ENCODE measurements at regions not wholly inside any gene's neighbourhood (a gene's known extent, or its start where the extent isn't known, plus 50 kb on each side); places are given as distances from the start of the nearest gene placed in this dataset.

DNA sequence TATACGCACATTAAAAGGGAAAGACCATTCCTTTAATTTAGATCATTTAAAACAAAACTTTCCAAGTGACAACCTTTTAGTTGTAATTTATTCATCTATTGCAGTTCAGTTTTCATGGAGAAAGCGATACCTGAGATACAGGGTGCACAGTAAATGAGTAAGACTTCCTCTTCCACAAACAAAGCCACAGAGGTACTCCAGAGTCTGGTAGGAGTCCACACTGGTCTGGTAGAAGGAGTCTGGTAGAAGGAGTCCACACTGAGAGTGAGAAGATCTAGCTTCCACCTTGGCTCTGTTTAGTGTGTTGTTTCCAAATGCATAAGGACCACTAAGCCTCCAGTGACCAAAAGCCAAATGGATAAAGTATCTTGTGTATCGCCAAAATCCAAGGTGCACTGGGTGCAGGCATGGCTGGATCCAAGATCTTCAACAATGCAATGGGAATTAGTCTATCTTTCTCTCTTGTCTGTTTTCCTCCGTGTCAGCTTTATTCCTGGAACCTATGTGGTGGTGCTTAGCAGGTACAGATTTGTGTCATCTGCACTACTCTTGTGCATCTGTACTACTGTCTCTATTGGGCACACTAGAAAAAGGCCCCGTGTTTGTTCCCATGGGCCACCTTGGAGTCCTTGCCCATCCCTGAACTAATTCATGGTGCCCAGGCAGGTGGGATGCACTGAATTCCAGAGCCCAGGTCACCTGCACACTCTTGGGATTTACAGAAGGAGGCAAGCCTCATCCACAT is 331.1 kb downstream of the BCL11B start:
- DNase-seq (ENCODE audit: low spot score), result no peak
- TF ChIP-seq, protein P1, sequence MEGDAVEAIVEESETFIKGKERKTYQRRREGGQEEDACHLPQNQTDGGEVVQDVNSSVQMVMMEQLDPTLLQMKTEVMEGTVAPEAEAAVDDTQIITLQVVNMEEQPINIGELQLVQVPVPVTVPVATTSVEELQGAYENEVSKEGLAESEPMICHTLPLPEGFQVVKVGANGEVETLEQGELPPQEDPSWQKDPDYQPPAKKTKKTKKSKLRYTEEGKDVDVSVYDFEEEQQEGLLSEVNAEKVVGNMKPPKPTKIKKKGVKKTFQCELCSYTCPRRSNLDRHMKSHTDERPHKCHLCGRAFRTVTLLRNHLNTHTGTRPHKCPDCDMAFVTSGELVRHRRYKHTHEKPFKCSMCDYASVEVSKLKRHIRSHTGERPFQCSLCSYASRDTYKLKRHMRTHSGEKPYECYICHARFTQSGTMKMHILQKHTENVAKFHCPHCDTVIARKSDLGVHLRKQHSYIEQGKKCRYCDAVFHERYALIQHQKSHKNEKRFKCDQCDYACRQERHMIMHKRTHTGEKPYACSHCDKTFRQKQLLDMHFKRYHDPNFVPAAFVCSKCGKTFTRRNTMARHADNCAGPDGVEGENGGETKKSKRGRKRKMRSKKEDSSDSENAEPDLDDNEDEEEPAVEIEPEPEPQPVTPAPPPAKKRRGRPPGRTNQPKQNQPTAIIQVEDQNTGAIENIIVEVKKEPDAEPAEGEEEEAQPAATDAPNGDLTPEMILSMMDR (IDR thresholded peaks at IDR 0.05; ENCODE audit: borderline replicate concordance, control extremely low read depth, extremely low read depth, insufficient read depth, missing control alignments), result no peak
- in situ Hi-C loops (cut with MboI; ENCODE audit: low sequenced_read_pairs, unreplicated experiment), result no loop called here

DNA sequence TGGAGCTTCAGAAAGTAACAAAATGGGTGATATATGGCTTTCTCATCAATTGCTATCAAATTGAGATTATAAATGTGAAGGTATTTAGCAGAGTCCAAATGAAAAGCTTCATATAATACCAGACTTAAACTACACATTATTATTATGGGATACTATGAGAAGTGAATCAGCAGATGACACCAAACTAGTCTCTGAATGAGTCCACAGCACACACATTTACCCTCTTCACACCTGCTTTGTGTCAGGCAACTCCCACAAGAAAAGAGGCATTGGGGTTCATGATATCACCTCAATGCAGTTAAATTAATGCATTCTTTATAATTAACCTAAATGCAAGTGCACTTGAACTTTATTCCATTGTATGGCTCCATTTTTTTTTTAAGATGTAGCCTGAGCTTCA is 330.5 kb downstream of the BCL11B start:
- TF ChIP-seq, protein P1 (IDR thresholded peaks at IDR 0.05; ENCODE audit: borderline replicate concordance, control extremely low read depth, extremely low read depth, insufficient read depth, missing control alignments), result no peak
- in situ Hi-C loops (cut with MboI; ENCODE audit: low sequenced_read_pairs, unreplicated experiment), result no loop called here
- no peak for DNase-seq (ENCODE audit: low spot score)

DNA sequence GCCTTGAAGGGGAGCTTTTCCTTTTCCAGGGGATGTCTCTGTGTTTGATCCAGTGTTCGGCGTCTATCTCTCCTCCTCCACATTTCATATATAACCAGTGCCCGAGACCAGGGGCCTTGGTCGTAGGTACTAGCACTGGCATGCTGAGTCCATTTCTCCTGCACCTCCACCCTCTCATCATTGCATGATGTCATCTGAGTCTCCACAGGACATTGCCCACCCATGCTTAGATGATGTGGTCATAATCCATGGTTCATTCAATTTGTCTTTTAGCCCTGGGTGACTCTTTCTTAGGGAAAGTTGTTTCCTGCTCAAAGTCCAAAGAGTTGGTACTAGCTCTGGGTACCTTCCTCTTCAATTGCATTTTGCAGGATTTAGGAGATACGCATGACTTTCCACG is 328.1 kb downstream of the BCL11B start:
- TF ChIP-seq, protein P1 (IDR thresholded peaks at IDR 0.05; ENCODE audit: borderline replicate concordance, control extremely low read depth, extremely low read depth, insufficient read depth, missing control alignments), result no peak
- in situ Hi-C loops (cut with MboI; ENCODE audit: low sequenced_read_pairs, unreplicated experiment), result no loop called here
- DNase-seq (ENCODE audit: low spot score), result no peak

DNA sequence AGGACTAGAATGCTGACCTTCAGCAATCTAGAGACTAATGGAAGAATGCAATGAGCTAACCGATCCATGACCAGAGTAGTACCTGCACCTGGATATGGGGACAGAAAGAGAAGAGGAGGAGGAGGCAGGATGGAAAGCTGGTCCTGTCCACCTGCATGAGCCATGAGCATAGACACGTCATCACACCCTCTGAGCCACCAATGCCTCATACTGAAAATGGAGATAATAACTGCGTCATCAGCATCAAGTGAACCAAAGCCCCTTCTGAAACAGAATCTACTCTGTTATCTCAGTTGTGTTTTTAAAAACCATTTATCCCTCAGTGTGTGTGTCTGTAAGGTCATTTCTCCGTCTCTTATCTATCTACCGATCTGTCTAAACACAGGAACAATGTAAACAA is 327.0 kb downstream of the BCL11B start:
- TF ChIP-seq, protein P1 (IDR thresholded peaks at IDR 0.05; ENCODE audit: borderline replicate concordance, control extremely low read depth, extremely low read depth, insufficient read depth, missing control alignments), result no peak
- in situ Hi-C loops (cut with MboI; ENCODE audit: low sequenced_read_pairs, unreplicated experiment), result no loop called here
- DNase-seq (ENCODE audit: low spot score), result no peak

DNA sequence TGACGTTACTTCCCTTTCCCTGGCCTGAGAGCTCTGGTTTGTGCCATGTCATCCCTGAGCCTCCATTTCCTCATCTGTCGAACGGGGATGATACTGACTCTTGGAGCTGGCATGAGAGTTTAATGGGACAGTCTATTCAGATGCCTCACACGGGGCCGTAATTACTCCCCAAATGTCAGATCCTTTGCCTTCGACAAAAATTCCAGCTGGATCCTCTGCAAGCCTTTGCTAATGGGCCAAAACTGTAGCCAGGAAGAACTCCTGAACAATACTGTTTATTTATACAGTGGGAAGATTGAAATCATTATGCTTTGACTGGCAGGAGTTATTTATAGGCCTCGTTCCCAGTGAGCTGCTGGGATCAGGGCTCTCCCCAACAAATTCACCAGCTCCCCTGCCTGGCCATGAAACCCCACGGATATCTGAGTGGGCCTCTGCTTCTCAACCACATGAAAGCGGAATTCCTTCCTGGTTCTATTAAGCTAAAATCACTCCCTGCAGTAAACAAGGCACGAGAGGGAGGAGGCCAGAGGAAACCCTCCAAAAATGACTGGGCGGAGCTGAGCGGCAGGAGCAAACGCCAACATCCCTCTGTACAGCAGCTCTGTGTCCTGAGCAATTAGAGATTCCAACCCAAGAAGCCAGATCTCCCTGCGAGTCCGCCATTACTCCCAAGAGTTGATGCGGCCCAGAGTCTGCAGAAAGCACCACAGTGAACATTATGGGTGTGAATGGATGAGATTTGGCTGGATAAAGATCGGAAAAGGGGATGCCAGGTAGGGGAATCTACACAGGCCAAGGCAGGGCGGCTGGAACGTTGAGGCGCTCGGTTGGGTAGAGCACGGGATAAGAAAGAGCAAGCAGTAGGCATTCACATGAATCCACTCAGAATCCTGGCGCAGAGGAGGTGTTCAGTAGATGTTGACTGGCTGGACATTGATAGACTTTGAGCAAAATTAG is 326.1 kb downstream of the BCL11B start:
- in situ Hi-C loops (cut with MboI; ENCODE audit: low sequenced_read_pairs, unreplicated experiment), result no loop called here
- TF ChIP-seq, protein P1 (IDR thresholded peaks at IDR 0.05; ENCODE audit: borderline replicate concordance, control extremely low read depth, extremely low read depth, insufficient read depth, missing control alignments), result no peak
- no peak for DNase-seq (ENCODE audit: low spot score)

DNA sequence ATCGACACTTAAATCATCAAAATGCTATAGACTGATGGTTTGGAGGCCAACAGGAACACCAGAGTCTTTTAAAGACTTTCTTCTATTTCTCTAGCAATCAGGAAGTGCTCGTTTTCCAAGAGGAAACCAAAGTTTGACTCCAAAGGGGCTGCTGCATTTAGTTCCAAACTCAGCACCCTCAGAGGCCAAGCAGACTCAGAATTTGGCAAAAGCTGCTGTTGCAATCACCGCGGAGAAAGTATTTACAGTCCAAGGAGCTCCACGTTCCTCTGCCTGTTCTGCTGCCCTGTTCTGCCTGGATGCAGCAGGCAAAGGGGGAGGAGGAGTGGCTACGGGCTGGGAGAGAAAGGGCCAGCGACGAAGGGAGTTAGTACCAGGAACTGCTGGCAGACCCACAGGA is 325.1 kb downstream of the BCL11B start:
- in situ Hi-C loops (cut with MboI; ENCODE audit: low sequenced_read_pairs, unreplicated experiment), result no loop called here
- no peak for DNase-seq (ENCODE audit: low spot score)
- TF ChIP-seq, protein P1 (IDR thresholded peaks at IDR 0.05; ENCODE audit: borderline replicate concordance, control extremely low read depth, extremely low read depth, insufficient read depth, missing control alignments), result no peak
